NOMO-1 (cell line): ENCODE measurements at regions not wholly inside any gene's neighbourhood (a gene's known extent, or its start where the extent isn't known, plus 50 kb on each side); places are given as distances from the start of the nearest gene placed in this dataset.
"Not testable (repeated sequence)": the region's sequence is repeated elsewhere in the genome, so short reads cannot be mapped to it uniquely, and the experiment has no call there.

Experiments used
- DNase-seq, 2 experiments: peaks; one replicate each; lab custom pipeline; 2025; ENCODE audit not compliant: unreplicated experiment in 2 of 2; lab: John Stamatoyannopoulos, UW

- no peak for DNase-seq
Measured at GRCh38 chr3:144566320-144566719, 594.7 kb downstream of the DIPK2A start.

DNA sequence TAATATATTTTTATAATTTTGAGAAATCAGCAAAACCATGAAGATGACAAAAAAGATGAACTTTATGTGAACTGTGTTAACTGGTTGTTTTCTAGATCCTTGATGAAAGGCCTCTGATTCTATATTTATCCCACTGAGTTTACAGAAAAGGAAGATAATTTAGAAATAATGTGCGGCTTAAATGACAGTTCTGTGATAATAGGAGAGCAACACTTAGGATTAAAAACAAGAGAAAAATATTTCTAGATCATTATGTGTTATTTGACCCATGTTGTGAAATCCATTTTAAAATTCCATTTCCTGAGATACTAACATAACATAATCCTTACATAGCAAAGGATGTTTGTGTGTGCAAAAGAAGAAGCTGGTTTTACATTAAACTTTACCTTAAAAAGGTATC lies 598.0 kb downstream of the DIPK2A start:
- DNase-seq = no peak

- DNase-seq = no peak
Measured at GRCh38 chr3:144583871-144584270, 612.2 kb downstream of the DIPK2A start.

- no peak for DNase-seq
Measured at GRCh38 chr3:144585408-144585807, 613.8 kb downstream of the DIPK2A start.

DNA sequence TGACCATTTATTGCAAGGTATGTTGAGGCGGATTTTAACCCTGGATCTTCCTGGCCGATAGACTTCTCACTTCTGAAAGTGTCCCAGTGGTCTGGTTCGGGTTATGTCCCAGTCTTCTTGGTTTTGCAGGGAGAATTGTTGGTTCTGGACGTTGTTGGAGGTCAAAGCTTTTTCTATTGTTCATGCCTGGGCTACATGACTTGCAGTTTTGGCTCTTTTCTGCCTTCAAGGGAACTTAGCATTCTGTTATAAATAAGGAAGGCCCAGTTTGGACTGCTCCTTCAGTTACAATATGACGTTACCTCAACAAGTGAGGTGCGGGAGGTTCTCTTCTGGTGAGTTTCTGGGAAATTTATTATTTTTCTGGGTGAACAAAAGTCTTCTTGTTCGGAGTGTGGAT lies 614.3 kb downstream of the DIPK2A start:
- no peak for DNase-seq

DNA sequence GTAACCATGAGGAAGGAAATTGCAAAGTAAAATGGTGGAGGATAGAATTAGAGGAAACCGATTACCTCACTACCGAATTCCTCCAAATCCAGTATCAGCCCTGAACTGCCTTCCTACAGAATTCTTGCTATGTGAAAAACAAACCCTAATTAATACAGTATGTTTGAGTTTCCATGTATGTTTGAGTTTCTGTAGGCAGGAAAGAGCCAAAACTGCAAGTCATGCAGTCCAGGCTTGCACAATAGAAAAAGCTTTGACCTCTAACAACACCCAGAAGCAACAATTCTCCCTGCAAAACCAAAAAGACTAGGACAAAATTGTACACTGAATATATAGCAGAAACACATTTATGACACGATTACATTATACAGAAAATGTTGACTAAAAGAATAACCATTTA lies 614.8 kb downstream of the DIPK2A start:
- DNase-seq = peak; percentile 30 to 71

DNA sequence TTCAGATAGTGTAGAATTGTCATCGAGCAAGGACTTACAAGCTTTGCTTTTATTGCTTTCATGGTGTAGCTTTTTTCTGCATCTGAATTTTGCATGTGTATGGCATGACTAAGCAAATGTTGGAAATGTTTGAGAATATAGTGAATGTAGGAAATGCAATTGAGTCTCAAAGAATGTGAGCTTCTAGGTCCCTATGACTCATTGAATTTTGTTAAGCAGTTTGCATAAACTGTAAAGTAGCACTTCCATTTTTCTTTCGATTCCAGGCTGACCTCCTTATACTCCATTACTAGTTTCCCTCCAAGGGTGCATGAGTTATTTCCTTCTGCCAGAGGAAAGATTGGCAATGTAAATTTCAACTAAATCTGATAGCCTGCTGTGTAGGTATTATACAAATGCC lies 619.2 kb downstream of the DIPK2A start:
- DNase-seq = peak; percentile 30 to 65

DNA sequence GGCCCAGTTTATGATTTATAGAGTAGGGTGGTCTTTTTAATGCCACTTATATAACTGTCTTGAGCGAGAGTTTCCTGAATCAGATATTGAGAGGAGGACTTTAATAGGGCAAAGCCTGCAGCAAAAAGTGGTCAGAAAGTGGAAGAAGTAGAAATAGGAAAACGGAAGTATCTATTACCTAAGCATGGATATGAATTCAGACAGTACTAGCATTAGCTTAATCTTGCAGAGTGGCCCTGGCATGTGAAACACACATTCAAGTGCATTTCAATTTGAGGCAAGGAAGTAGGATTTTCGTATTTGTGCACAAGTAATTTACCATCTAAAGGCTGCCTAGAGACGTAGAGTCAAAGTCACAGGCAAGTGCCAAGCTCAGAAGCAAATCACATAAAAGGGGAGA lies 622.3 kb downstream of the DIPK2A start:
- peak; percentile 91 to 99 for DNase-seq

DNA sequence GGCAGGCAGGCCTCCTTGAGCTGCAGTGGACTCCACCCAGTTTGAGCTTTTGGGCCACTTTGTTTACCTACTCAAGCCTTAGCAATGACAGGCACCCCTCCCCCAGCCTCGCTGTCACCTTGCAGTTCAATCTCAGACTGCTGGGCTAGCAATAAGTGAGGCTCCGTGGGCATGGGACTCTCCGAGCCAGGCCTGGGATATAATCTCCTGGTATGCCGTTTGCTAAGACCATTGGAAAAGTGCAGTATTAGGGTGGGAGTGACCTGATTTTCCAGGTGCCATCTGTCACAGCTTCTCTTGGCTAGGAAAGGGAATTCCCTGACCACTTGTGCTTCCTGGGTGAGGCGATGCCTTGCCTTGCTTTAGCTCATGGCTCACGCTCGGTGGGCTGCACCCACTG lies 648.6 kb downstream of the DIPK2A start:
- DNase-seq = not testable (repeated sequence)

- peak; percentile 37 to 40 for DNase-seq
Measured at GRCh38 chr3:144622845-144623244, 651.2 kb downstream of the DIPK2A start.

GRCh38 chr3:144624656-144625055 lies 653.0 kb downstream of the DIPK2A start:
- no peak for DNase-seq

DNA sequence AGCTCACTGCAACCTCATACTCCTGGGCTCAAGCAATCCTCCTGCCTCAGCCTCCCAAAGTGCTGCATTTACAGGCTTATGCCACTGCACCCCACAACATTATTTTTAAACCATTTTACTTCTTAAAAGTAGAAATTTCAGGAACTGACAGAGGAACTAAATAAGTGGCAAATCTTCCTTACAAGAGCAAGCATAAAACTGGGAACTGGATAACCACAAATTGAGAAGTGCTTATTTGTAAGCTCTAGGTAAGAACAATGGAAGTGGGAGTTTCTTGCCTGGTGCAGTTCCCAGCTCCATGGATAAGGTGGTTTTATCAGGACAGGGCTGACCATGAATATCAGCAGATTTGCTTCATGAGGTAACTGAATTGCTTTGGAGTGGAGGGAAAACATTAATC lies 655.2 kb downstream of the DIPK2A start:
- DNase-seq = peak; percentile 9 to 32

- DNase-seq = no peak
Measured at GRCh38 chr3:144629381-144629780, 657.8 kb downstream of the DIPK2A start.

DNA sequence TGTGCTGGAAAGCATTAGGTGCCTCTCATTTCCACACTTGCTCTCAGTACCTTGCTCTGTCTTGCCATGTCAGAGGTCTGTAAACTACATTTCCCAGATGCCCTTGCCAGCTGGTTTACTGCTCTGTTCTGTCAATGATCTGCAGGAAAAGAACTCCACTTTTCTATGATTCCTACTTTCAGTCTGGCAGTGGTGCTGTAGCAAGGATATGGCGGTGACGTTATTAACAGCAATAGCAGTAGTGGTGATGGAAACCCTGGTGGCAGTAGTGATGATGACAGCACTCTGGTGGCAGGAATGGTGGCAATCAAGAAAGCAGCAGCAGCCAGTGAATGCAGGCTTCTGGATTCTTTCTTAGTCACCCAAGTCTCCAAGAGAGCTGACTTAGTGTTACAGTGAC lies 665.2 kb downstream of the DIPK2A start:
- no peak for DNase-seq

GRCh38 chr3:144638009-144638408 lies 666.4 kb downstream of the DIPK2A start:
- DNase-seq = no peak

- DNase-seq = no peak
Measured at GRCh38 chr3:144643771-144644198, 672.2 kb downstream of the DIPK2A start.

DNA sequence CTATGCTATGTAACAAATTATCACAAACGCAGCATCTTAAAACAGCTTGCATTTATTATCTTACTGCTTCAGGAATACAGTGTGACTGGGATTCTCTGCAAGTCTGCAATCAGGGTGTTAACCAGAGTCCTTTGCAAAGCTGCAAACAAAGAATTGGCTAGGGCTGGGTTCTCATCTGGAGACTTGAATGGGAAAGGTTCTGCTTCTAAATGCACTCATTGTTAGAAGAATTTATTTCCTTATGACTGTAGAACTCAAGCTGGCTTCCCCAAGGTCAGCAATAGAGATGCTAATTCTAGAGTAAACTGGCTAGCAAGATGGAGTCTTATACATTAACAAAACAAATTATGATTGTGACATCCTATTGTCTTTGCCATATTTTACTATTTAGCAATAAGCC lies 673.7 kb downstream of the DIPK2A start:
- no peak for DNase-seq

- DNase-seq = no peak
Measured at GRCh38 chr3:144650380-144650779, 678.8 kb downstream of the DIPK2A start.

GRCh38 chr3:144652573-144652972 lies 681.0 kb downstream of the DIPK2A start:
- DNase-seq = peak in 1 of 2 experiments; percentile 23

GRCh38 chr3:144655423-144655822 lies 683.8 kb downstream of the DIPK2A start:
- no peak for DNase-seq

DNA sequence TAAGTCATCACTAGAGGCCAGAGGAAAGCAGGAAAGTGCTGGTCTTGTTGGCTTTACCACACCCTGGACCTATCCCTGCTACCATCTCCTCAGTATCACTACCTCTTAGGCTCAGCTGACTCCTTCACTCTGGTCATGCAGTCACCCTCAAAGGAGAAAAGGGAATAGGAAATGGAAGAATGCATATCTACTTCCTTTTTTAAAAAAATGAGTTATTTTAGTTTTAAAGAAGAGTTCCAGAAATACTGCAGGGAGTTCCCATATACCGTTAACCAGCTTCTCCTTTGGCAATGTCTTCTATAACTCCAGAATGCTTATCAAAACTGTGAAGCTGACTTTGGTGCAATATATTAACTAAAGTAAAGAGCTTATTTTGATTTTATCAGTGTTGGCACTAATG lies 688.6 kb downstream of the DIPK2A start:
- peak; percentile 69 to 83 for DNase-seq

- no peak for DNase-seq
Measured at GRCh38 chr3:144662729-144663128, 691.1 kb downstream of the DIPK2A start.
